Keratinocyte (primary cell): ENCODE measurements at regions not wholly inside any gene's neighbourhood (a gene's known extent, or its start where the extent isn't known, plus 50 kb on each side); places are given as distances from the start of the nearest gene placed in this dataset.

Experiments used
- DNase-seq: peaks from one replicate; pipeline ENCODE4 v3.0.0-alpha.2; 2011; ENCODE audit warnings: low read depth, missing footprints, low spot score
- FAIRE-seq: peaks from 2 replicates; lab custom pipeline; 2011; peaks lifted over from hg19 to GRCh38; lab: Jason Lieb, UNC
- H2AFZ ChIP-seq: 2 replicates; pipeline ENCODE4 v1.6.0; 2012; ENCODE audit warnings: low read length, control low read depth, inconsistent platforms; ENCODE audit not compliant: control insufficient read depth
- H3K27ac ChIP-seq: 2 replicates; pipeline ENCODE4 v1.5.1; 2011; ENCODE audit warnings: low read length; ENCODE audit not compliant: control insufficient read depth, insufficient read depth
- H3K27me3 ChIP-seq: 3 replicates; pipeline ENCODE4 v1.6.0; 2011; ENCODE audit warnings: low read length; ENCODE audit not compliant: control insufficient read depth, insufficient read depth; ENCODE audit errors: extremely low read depth
- H3K36me3 ChIP-seq, 2 experiments: 2 replicates in 1 of 2; 3 replicates in 1 of 2; pipeline ENCODE4 v1.5.1; 2011; ENCODE audit warnings: low read length in 2 of 2, mild to moderate bottlenecking in 1 of 2; ENCODE audit not compliant: control insufficient read depth in 2 of 2, insufficient read depth in 2 of 2; ENCODE audit errors: extremely low read depth in 1 of 2
- H3K4me1 ChIP-seq: 3 replicates; pipeline ENCODE4 v1.5.1; 2011; ENCODE audit warnings: low read length; ENCODE audit not compliant: control insufficient read depth, insufficient read depth; ENCODE audit errors: extremely low read depth
- H3K4me2 ChIP-seq: 3 replicates; pipeline ENCODE4 v1.6.0; 2011; ENCODE audit warnings: low read depth, low read length; ENCODE audit not compliant: control insufficient read depth, insufficient read depth; ENCODE audit errors: extremely low read depth
- H3K4me3 ChIP-seq, 3 experiments: fragments of 200-600 bp in 1 of 3; sonication (generic) in 1 of 3; 2 replicates in 2 of 3; 3 replicates in 1 of 3; pipeline ENCODE4 v1.5.1; 2011 to 2016; ENCODE audit warnings: low read length in 3 of 3, mild to moderate bottlenecking in 3 of 3, control low read depth in 2 of 3, inconsistent platforms in 1 of 3, low read depth in 1 of 3, mixed read lengths in 1 of 3, mixed run types in 1 of 3, moderate library complexity in 1 of 3; ENCODE audit not compliant: control insufficient read depth in 2 of 3, insufficient read depth in 2 of 3; ENCODE audit errors: extremely low read depth in 1 of 3
- H3K79me2 ChIP-seq: 2 replicates; pipeline ENCODE4 v1.6.0; 2012; ENCODE audit warnings: low read length; ENCODE audit not compliant: control insufficient read depth, insufficient read depth
- H3K9ac ChIP-seq: 3 replicates; pipeline ENCODE4 v1.6.0; 2011; ENCODE audit warnings: low read length; ENCODE audit not compliant: control insufficient read depth, insufficient read depth; ENCODE audit errors: extremely low read depth
- H3K9me1 ChIP-seq: 3 replicates; pipeline ENCODE4 v1.6.0; 2011; ENCODE audit warnings: low read length; ENCODE audit not compliant: control insufficient read depth, insufficient read depth; ENCODE audit errors: extremely low read depth
- H3K9me3 ChIP-seq: 2 replicates; pipeline ENCODE4 v1.5.1; 2012; ENCODE audit warnings: low read depth, low read length; ENCODE audit not compliant: control insufficient read depth
- H4K20me1 ChIP-seq: 3 replicates; pipeline ENCODE4 v1.6.0; 2011; ENCODE audit warnings: low read length; ENCODE audit not compliant: control insufficient read depth, insufficient read depth; ENCODE audit errors: extremely low read depth
- CTCF ChIP-seq, 3 experiments: IDR thresholded peaks in 1 of 3; conservative IDR thresholded peaks in 1 of 3; optimal IDR thresholded peaks in 1 of 3; 2 replicates in 2 of 3; 3 replicates in 1 of 3; pipeline versions ENCODE3 to v1.5.1; 2011; ENCODE audit warnings: low read length in 3 of 3, mild to moderate bottlenecking in 3 of 3, moderate library complexity in 2 of 3, control low read depth in 1 of 3, inconsistent platforms in 1 of 3; ENCODE audit not compliant: insufficient read depth in 2 of 3; ENCODE audit errors: extremely low read depth in 1 of 3
- EZH2 ChIP-seq: IDR thresholded peaks from one replicate; pipeline ENCODE4 v1.6.1; 2012; ENCODE audit warnings: inconsistent platforms, mild to moderate bottlenecking, low read length, moderate library complexity
- dilution Hi-C: fragments of 300-500 bp; cut with MboI; formaldehyde crosslinking; loops from one replicate; pipeline ENCODE4 v1.7.0; 2020; ENCODE audit warnings: low sequenced_read_pairs; ENCODE audit not compliant: extremely low pct_ligation_motif_present

- Histone ChIP-seq H3K36me3 (peaks cover 2 to 8% of the 10 kb centered on the region in 2 experiments), H4K20me1 (peaks cover 2% of the 10 kb centered on the region), H3K9me3 (no peaks in the 10 kb centered on the region), H3K4me3 (no peak overlapping the region), H3K9me1 (peaks cover 4% of the 10 kb centered on the region), H3K9ac (no peak overlapping the region), H3K4me1 (peaks cover 14% of the 10 kb centered on the region), H3K27me3 (no peaks in the 10 kb centered on the region), H2AFZ (no peak overlapping the region), H3K27ac (no peak overlapping the region), H3K79me2 (peaks cover 35% of the 10 kb centered on the region), H3K4me2 (no peak overlapping the region)
- FAIRE-seq (no peak), DNase-seq (no peak)
- TF ChIP-seq CTCF (optimal IDR thresholded peaks at IDR 0.05 in 1 of 3, IDR thresholded peaks at IDR 0.05 in 1 of 3, conservative IDR thresholded peaks at IDR 0.05 in 1 of 3; ENCODE audit: extremely low read depth in 1 of 3, insufficient read depth in 2 of 3, low read length in 3 of 3) (no peak), EZH2 (no peak)
- dilution Hi-C loops: no loop called here
Observed at GRCh38 chr17:63099425-63099824, 133.4 kb downstream of the TANC2 start.

GRCh38 chr17:63102034-63102433 lies 136.0 kb downstream of the TANC2 start:
- dilution Hi-C loops: no loop called here
- no peak for FAIRE-seq
- peaks cover 25% of the 10 kb centered on the region for H3K79me2 ChIP-seq

More at GRCh38 chr17:63102034-63102433, 136.0 kb downstream of the TANC2 start:
- no peaks in the 10 kb centered on the region for H3K4me1 ChIP-seq
- H3K27ac ChIP-seq: no peak overlapping the region
- DNase-seq: no peak
- peaks cover 2 to 8% of the 10 kb centered on the region in 2 experiments for H3K36me3 ChIP-seq
- no peak overlapping the region for H2AFZ ChIP-seq
- H3K27me3 ChIP-seq: no peaks in the 10 kb centered on the region
- H3K9me3 ChIP-seq: no peaks in the 10 kb centered on the region
- peaks cover 2% of the 10 kb centered on the region for H4K20me1 ChIP-seq
- H3K4me3 ChIP-seq: no peak overlapping the region
- H3K9me1 ChIP-seq: peaks cover 2% of the 10 kb centered on the region
- no peak overlapping the region for H3K9ac ChIP-seq
- no peak for TF ChIP-seq CTCF (optimal IDR thresholded peaks at IDR 0.05 in 1 of 3, IDR thresholded peaks at IDR 0.05 in 1 of 3, conservative IDR thresholded peaks at IDR 0.05 in 1 of 3; ENCODE audit: extremely low read depth in 1 of 3, insufficient read depth in 2 of 3, low read length in 3 of 3)
- no peak for TF ChIP-seq EZH2
- H3K4me2 ChIP-seq: no peak overlapping the region
